GM18498 (cell line): ENCODE measurements at regions not wholly inside any gene's neighbourhood (a gene's known extent, or its start where the extent isn't known, plus 50 kb on each side); places are given as distances from the start of the nearest gene placed in this dataset.

ENCODE experiments used
- ATAC-seq: cut with Tn5 transposase; IDR thresholded peaks from one replicate; pipeline ENCODE4 v1.9.1; 2021; ENCODE audit warnings: mild to moderate bottlenecking, moderate library complexity; ENCODE audit not compliant: unreplicated experiment

GRCh38 chr10:107415446-107415845 lies 250.9 kb upstream of the SORCS1 start:
- ATAC-seq = no peak

- ATAC-seq = no peak
Observed at GRCh38 chr10:107413971-107414370, 249.5 kb upstream of the SORCS1 start.

- ATAC-seq = peak; percentile 75
Observed at GRCh38 chr10:107409522-107409921, 245.0 kb upstream of the SORCS1 start.

- ATAC-seq = no peak
Observed at GRCh38 chr10:107398115-107398514, 233.6 kb upstream of the SORCS1 start.

- no peak for ATAC-seq
Observed at GRCh38 chr10:107391901-107392300, 227.4 kb upstream of the SORCS1 start.

- no peak for ATAC-seq
Observed at GRCh38 chr10:107390563-107390962, 226.1 kb upstream of the SORCS1 start.

DNA sequence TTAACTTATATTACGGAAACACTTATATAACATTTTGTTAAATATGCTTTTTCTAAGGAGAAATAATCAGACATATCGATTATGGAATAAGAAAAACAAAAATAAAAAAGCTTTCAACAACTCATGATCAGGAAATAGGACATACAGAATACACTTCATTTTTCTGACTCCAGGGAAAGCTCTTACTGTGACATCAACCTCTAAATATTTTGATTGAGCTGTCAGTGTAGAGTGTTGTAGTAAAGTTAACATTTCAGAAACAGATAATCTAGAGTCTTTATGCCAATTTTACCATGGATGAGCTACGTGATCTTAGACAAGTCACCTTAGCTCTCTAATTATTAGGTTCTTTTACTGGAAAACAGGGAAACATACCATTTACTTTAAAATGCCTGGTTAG lies 218.9 kb upstream of the SORCS1 start:
- ATAC-seq = no peak

DNA sequence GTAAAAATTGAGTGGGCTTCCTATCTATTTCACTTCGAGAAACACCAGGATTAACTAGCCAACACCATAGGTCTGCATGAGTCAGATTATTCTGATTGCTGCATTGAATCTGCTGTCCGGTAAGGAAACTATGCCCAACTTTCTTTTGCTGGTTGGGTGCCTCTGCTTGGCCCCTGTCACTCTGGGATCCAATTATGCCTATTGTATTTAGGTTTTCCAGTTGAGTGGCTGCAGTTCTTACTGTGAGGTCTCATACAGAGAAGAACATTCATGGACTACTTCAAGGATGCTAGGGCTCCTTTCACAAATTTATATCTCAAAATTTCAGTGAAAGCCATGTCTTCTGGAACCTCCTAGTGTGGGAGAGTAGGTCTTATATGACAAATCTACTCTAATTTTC lies 215.1 kb upstream of the SORCS1 start:
- ATAC-seq = no peak

DNA sequence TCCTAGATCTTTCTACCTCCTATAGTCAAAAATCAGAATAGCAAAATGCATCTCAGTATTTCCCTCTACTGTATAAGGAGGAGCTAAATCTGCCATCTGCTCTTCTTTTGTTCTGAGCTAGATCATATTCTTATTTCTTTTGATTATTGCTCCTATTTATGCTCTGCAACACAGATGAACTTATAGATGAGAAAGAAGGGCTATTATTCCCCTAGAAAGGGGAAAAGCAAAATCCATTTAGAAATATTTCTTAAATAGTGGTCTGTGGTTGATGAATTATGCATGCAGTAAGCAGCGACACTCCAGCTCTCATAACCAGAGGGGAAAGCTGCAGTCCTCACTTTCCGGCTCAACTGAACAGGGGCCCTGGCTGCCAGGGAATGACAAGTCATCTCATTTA lies 207.3 kb upstream of the SORCS1 start:
- no peak for ATAC-seq

DNA sequence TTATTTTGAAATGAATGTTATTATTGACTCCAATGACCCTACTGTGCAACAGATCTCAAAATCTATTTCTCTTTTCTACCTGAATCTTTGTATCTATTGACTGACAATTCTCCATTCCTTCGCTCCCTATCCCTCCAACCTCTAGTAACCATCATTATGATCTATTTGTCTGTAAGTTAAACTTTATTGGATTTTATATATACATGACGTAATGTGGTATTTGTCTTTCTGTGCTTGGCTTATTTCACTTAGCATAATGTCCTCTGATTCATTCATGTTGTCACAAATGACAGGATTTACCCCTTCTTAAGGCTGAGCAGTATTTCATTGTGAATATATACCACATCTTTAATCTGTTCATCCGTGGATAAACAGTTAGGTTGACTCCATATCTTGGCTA lies 200.4 kb upstream of the SORCS1 start:
- ATAC-seq = no peak

DNA sequence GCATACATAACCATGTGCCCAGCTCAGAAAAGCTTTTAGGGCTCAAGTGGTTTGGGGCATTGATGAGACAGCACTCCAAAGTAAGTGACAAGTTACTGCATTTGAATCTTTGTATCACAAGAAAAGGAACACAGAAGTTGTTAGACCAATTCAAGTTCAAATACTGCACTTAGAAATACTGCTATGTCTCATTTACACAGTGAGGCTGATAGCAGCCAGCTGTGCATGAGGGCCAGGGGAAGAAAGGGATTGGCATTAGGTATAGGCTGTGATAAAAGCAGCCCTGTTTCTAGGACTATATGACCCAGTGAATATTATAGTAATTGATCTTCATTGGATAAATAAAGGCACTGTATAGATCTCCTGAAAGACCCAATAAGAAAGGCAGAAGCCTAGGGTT lies 197.8 kb upstream of the SORCS1 start:
- no peak for ATAC-seq

GRCh38 chr10:107357033-107357432 lies 192.5 kb upstream of the SORCS1 start:
- no peak for ATAC-seq

GRCh38 chr10:107356396-107356795 lies 191.9 kb upstream of the SORCS1 start:
- no peak for ATAC-seq

- ATAC-seq = no peak
Observed at GRCh38 chr10:107342711-107343110, 178.2 kb upstream of the SORCS1 start.

DNA sequence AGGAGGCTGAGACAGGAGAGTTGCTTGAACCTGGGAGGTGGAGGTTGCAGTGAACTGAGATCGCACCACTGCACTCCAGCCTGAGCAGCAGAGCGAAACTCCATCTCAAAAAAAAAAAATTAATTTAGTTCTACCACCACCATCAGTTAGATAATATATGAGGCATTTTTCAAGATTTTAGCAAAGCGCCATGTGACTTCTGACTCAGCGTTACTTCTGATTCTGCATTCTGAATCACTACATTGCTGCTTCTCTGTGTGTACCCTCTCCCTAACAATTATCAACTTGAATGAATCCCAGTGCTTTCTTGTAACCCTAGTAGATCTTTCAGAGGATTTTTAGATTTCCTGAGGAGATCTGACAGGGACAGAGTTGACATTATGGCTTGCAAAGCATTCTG lies 176.8 kb upstream of the SORCS1 start:
- ATAC-seq = no peak

- ATAC-seq = no peak
Observed at GRCh38 chr10:107340326-107340725, 175.8 kb upstream of the SORCS1 start.

- no peak for ATAC-seq
Observed at GRCh38 chr10:107336061-107336460, 171.6 kb upstream of the SORCS1 start.

- ATAC-seq = no peak
Observed at GRCh38 chr10:107317592-107317991, 153.1 kb upstream of the SORCS1 start.

GRCh38 chr10:107303203-107303602 lies 138.7 kb upstream of the SORCS1 start:
- no peak for ATAC-seq

DNA sequence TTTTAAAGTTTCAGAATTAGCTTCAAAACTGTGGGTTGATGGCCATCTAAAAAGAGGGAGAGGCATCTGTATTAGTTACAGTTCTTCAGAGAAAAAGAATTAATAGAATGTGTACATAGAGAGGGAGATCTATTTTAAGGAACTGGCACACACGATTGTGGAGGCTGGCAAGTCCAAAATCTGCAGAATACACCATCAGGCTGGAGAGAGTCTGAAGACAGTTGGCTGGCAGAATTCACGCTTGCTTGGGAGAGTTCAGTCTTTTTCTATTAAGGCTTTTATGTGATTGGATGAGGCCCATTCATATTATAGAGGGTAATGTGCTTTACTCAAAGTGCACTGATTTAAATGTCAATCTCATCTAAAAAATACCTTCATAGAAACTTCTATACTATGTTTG lies 135.1 kb upstream of the SORCS1 start:
- no peak for ATAC-seq

GRCh38 chr10:107284187-107284586 lies 119.7 kb upstream of the SORCS1 start:
- ATAC-seq = no peak

GRCh38 chr10:107280293-107280692 lies 115.8 kb upstream of the SORCS1 start:
- no peak for ATAC-seq

GRCh38 chr10:107277591-107277990 lies 113.1 kb upstream of the SORCS1 start:
- ATAC-seq = no peak

DNA sequence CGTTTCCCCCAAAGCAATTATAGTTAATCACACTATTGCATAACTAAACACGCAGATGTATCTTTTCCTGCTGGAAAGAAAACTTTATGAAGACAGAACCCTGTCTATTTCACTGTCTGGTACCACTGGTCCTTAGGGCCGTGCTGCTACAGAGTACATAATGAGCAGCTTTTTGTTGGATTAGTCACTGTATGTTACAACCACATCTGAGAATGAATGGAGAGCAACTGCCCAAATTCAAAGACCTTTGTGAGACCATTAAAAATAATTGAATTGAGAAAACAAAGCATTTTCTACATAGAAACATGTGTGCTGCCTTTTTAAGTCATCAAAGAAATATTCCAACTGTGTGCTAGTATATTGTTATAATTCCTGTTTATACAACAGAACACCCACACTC lies 111.3 kb upstream of the SORCS1 start:
- ATAC-seq = no peak
